ENCODE measurements at regions not wholly inside any gene's neighbourhood (a gene's known extent, or its start where the extent isn't known, plus 50 kb on each side); places are given as distances from the start of the nearest gene placed in this dataset.

DNA sequence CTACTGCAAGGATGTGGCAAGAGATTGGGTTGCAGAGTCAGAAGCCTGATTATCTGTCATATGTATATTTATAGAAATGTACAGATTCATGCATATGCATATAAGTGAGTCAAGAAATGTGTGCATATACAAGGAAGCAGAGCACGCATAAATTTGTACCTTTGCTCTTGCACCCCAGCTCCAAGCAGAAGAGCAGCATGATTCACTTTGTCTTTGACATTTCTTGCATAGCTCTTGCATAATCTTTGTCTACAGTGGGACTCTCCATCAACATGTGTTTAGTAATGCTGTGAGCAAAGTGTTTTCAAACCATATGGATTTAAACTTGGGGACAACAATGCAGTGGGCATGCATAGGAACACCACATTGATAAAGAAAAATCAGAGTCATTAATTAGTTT, 330.7 kb upstream of the DCN start:
- Histone ChIP-seq H3K4me3 (ENCODE audit: control insufficient read depth in 1 of 2, extremely low read depth in 1 of 2, low read length in 1 of 2) (no peak overlapping the region), H3K27me3 (replicated peaks in 1 of 2; ENCODE audit: control insufficient read depth in 2 of 2, extremely low read depth in 1 of 2, insufficient read depth in 2 of 2, low read length in 1 of 2) (no peaks in the 10 kb centered on the region), H3K9me3 (no peaks in the 10 kb centered on the region), H3K4me1 (ENCODE audit: control insufficient read depth in 1 of 2, extremely low read depth in 1 of 2, insufficient read depth in 2 of 2, low read length in 2 of 2) (no peaks in the 10 kb centered on the region), H3K27ac (ENCODE audit: low read length) (no peak overlapping the region), H3K36me3 (ENCODE audit: control insufficient read depth in 2 of 2, extremely low read depth in 1 of 2, insufficient read depth in 1 of 2, low read length in 1 of 2) (no peaks in the 10 kb centered on the region)
- Mint-ChIP-seq H3K4me1 (no peaks in the 10 kb centered on the region), H3K36me3 (no peaks in the 10 kb centered on the region), H3K27ac (no peak overlapping the region), H3K4me3 (no peak overlapping the region), H3K9me3 (no peaks in the 10 kb centered on the region), H3K27me3 (peaks cover 5 to 7% of the 10 kb centered on the region in 2 donors)
- POLR2A ChIA-PET: interaction anchor here in 1 of 2 donors (0.7 kb wide), 1 partner anchor 53 kb away, joined by 3 read pairs; no protein-coding TSS in a partner anchor
- no peak for DNase-seq
- no CpG with 5 or more reads among the region's 1 CpG for WGBS (ENCODE audit: insufficient coverage)
- ATAC-seq (replicated peaks in 1 of 4): no peak
- CTCF ChIA-PET: interaction anchor here in 1 of 2 donors (0.5 kb wide), 1 partner anchor 17 kb away, joined by 4 read pairs; no protein-coding TSS in a partner anchor

DNA sequence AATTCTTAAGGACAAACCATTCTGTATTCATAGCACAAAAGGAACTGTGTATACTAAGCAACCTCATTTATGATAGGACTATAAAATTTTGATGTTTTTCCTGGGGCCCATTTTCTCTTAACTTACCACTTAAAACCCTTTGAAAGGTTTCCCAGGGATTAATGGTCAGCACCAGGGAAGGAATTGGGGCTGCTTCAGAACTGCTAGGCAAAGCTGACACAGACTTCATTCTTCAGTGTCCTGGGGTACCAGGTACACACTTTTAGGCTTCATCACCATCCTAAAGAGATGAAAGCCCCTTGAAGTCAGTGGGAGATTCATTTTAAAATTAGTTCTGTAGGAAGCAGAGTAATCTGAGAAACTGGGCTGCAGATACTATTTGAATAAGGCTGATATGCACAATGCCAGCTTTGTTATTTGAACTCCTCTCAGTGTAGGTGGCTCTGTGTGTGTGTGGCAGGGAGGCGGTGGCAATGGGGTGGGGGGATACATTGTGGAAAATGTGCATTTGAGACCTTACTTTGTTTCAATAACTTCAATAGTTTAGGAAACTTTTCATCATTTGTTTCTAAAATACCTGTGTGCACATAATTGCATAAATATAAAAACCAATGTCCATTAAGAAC, 329.3 kb upstream of the DCN start:
- POLR2A ChIA-PET: no interaction called here
- CTCF ChIA-PET: no interaction called here

DNA sequence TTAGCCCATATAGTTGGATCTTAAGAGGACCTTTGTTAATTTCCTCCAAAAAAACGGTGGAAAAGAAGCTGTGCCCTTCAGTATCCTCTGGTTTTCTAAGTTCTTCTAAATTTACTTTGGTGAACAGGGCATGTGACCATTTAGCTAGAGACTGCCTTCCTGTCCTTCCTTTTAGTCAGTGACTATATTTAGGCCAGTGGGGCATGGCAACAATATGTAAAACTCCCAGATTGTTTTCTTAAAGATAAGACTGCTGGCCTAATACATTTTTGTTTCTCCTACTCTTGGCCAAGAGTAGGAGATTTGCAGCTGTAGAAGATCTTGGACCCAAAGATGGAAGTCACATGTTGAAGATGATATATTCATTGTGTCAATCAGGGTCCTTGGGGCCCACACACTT, 325.1 kb upstream of the DCN start:
- H3K27ac Mint-ChIP-seq: no peak overlapping the region
- no peak overlapping the region for H3K4me3 Mint-ChIP-seq
- WGBS (ENCODE audit: insufficient coverage): 0% methylated on average over 1 of the region's 1 CpG
- H3K36me3 Mint-ChIP-seq: no peaks in the 10 kb centered on the region
- ATAC-seq (replicated peaks in 1 of 4): no peak
- H3K27me3 Mint-ChIP-seq: peaks cover 0 to 4% of the 10 kb centered on the region in 2 donors
- H3K9me3 Mint-ChIP-seq: no peaks in the 10 kb centered on the region
- H3K9me3 ChIP-seq: no peaks in the 10 kb centered on the region
- H3K4me1 ChIP-seq (ENCODE audit: control insufficient read depth in 1 of 2, extremely low read depth in 1 of 2, insufficient read depth in 2 of 2, low read length in 2 of 2): no peaks in the 10 kb centered on the region
- ChIA-PET POLR2A (no interaction called here), CTCF (no interaction called here)
- no peak overlapping the region for H3K4me3 ChIP-seq (ENCODE audit: control insufficient read depth in 1 of 2, extremely low read depth in 1 of 2, low read length in 1 of 2)
- no peak for DNase-seq
- peaks cover 0 to 1% (median 0%) of the 10 kb centered on the region in 3 donors for H3K4me1 Mint-ChIP-seq
- no peaks in the 10 kb centered on the region for H3K36me3 ChIP-seq (ENCODE audit: control insufficient read depth in 2 of 2, extremely low read depth in 1 of 2, insufficient read depth in 1 of 2, low read length in 1 of 2)
- H3K27me3 ChIP-seq (replicated peaks in 1 of 2; ENCODE audit: control insufficient read depth in 2 of 2, extremely low read depth in 1 of 2, insufficient read depth in 2 of 2, low read length in 1 of 2): no peaks in the 10 kb centered on the region
- H3K27ac ChIP-seq (ENCODE audit: low read length): no peak overlapping the region

More for the DNA sequence above, 329.3 kb upstream of the DCN start:
- no peaks in the 10 kb centered on the region for H3K4me1 ChIP-seq (ENCODE audit: control insufficient read depth in 1 of 2, extremely low read depth in 1 of 2, insufficient read depth in 2 of 2, low read length in 2 of 2)
- H3K36me3 ChIP-seq (ENCODE audit: control insufficient read depth in 2 of 2, extremely low read depth in 1 of 2, insufficient read depth in 1 of 2, low read length in 1 of 2): no peaks in the 10 kb centered on the region
- no peak overlapping the region for H3K4me3 Mint-ChIP-seq
- H3K4me1 Mint-ChIP-seq: no peaks in the 10 kb centered on the region
- H3K36me3 Mint-ChIP-seq: no peaks in the 10 kb centered on the region
- no peaks in the 10 kb centered on the region for H3K9me3 ChIP-seq
- no CpG with 5 or more reads among the region's 1 CpG for WGBS (ENCODE audit: insufficient coverage)
- no peaks in the 10 kb centered on the region for H3K9me3 Mint-ChIP-seq
- DNase-seq (no peak), ATAC-seq (replicated peaks in 1 of 4) (no peak)
- no peak overlapping the region for H3K27ac Mint-ChIP-seq
- no peak overlapping the region for H3K27ac ChIP-seq (ENCODE audit: low read length)
- peaks cover 2 to 5% of the 10 kb centered on the region in 2 donors for H3K27me3 Mint-ChIP-seq
- H3K4me3 ChIP-seq (ENCODE audit: control insufficient read depth in 1 of 2, extremely low read depth in 1 of 2, low read length in 1 of 2): no peak overlapping the region
- H3K27me3 ChIP-seq (replicated peaks in 1 of 2; ENCODE audit: control insufficient read depth in 2 of 2, extremely low read depth in 1 of 2, insufficient read depth in 2 of 2, low read length in 1 of 2): no peaks in the 10 kb centered on the region

DNA sequence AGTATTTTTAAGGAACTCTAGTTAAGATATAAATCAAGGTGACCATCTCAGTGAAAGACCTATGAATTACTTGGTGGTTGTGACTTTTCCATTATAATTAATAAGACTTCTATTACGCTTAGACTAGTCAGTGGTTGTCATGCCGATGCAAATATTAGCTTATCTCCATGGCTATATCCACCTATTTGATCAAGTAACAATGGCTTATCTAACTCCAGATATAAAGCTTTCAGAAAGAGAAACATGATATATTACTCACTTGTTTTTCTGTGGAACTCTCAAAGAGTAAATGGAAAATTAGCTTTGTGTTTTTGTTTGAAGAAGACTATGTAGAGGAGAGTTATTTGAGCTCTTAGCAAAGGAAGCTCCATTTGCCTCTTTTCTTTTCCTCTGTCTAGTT, 323.8 kb upstream of the DCN start:
- H3K36me3 Mint-ChIP-seq: no peaks in the 10 kb centered on the region
- no peaks in the 10 kb centered on the region for H3K4me1 ChIP-seq (ENCODE audit: control insufficient read depth in 1 of 2, extremely low read depth in 1 of 2, insufficient read depth in 2 of 2, low read length in 2 of 2)
- no peak overlapping the region for H3K4me3 Mint-ChIP-seq
- H3K9me3 Mint-ChIP-seq: no peaks in the 10 kb centered on the region
- CTCF ChIA-PET: interaction anchor here in 1 of 2 donors (0.8 to 0.9 kb wide), 2 partner anchors 72 to 124 kb away, joined by 3 to 4 read pairs; no protein-coding TSS in a partner anchor
- no peaks in the 10 kb centered on the region for H3K27me3 ChIP-seq (replicated peaks in 1 of 2; ENCODE audit: control insufficient read depth in 2 of 2, extremely low read depth in 1 of 2, insufficient read depth in 2 of 2, low read length in 1 of 2)
- WGBS (ENCODE audit: insufficient coverage): no CpG with 5 or more reads among the region's 2 CpGs
- POLR2A ChIA-PET: interaction anchor here in 1 of 2 donors (0.5 kb wide), 1 partner anchor 626 kb away, joined by 3 read pairs; no protein-coding TSS in a partner anchor
- no peak overlapping the region for H3K27ac ChIP-seq (ENCODE audit: low read length)
- H3K27me3 Mint-ChIP-seq: peaks cover 0 to 5% of the 10 kb centered on the region in 2 donors
- H3K4me3 ChIP-seq (ENCODE audit: control insufficient read depth in 1 of 2, extremely low read depth in 1 of 2, low read length in 1 of 2): no peak overlapping the region
- ATAC-seq (replicated peaks in 1 of 4) (no peak), DNase-seq (no peak)
- peaks cover 0 to 1% (median 0%) of the 10 kb centered on the region in 3 donors for H3K4me1 Mint-ChIP-seq
- H3K9me3 ChIP-seq: no peaks in the 10 kb centered on the region
- no peaks in the 10 kb centered on the region for H3K36me3 ChIP-seq (ENCODE audit: control insufficient read depth in 2 of 2, extremely low read depth in 1 of 2, insufficient read depth in 1 of 2, low read length in 1 of 2)
- no peak overlapping the region for H3K27ac Mint-ChIP-seq

DNA sequence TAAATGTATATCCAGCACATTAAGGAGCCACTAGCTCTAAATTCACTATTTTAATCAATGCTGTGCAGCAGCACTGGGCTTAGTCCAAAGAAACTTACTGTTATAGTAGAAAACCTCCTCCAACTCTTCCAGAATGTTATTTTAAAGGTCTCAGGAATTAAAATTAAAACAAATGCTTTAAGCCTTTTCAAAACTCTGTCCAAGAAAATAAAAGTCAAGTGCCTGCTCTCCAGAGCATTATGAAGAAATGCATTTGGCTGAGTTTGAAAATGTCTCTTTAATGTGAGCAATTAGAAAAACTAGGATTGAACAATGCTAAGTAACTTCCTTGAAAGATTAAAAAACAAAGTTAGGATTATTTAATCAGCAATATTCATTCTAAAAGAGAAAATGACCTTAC, 322.4 kb upstream of the DCN start:
- no peaks in the 10 kb centered on the region for H3K27me3 ChIP-seq (replicated peaks in 1 of 2; ENCODE audit: control insufficient read depth in 2 of 2, extremely low read depth in 1 of 2, insufficient read depth in 2 of 2, low read length in 1 of 2)
- ChIA-PET CTCF (no interaction called here), POLR2A (no interaction called here)
- H3K27ac ChIP-seq (ENCODE audit: low read length): no peak overlapping the region
- no peaks in the 10 kb centered on the region for H3K9me3 ChIP-seq
- DNase-seq: no peak
- H3K4me1 ChIP-seq (ENCODE audit: control insufficient read depth in 1 of 2, extremely low read depth in 1 of 2, insufficient read depth in 2 of 2, low read length in 2 of 2): no peaks in the 10 kb centered on the region
- Mint-ChIP-seq H3K9me3 (no peaks in the 10 kb centered on the region), H3K4me3 (no peak overlapping the region), H3K27ac (no peak overlapping the region), H3K4me1 (peaks cover 0 to 1% (median 0%) of the 10 kb centered on the region in 3 donors), H3K27me3 (peaks cover 0 to 5% of the 10 kb centered on the region in 2 donors), H3K36me3 (no peaks in the 10 kb centered on the region)
- no peaks in the 10 kb centered on the region for H3K36me3 ChIP-seq (ENCODE audit: control insufficient read depth in 2 of 2, extremely low read depth in 1 of 2, insufficient read depth in 1 of 2, low read length in 1 of 2)
- ATAC-seq (replicated peaks in 1 of 4): no peak
- no peak overlapping the region for H3K4me3 ChIP-seq (ENCODE audit: control insufficient read depth in 1 of 2, extremely low read depth in 1 of 2, low read length in 1 of 2)

DNA sequence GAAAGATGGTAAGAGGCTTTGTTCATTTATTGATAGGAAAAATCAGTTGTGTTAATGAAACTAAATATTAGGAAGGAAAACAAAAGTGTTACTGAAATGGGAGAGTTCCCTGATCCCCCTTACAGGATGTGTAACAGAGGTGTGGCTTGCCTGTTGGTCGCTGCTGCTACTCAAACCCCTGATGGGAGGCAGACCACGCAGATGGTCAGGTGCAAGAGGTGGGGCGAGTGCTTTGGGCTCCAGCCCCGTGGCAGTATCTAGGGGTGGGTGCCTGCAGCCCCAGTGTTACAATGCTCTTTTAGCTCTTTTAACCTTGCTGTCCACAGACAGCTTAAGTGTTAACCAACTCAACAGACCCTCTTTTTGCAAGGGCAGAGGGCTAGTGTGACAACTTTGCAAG, 319.6 kb upstream of the DCN start:
- no peaks in the 10 kb centered on the region for H3K36me3 Mint-ChIP-seq
- H3K4me1 Mint-ChIP-seq: peaks cover 0 to 1% (median 0%) of the 10 kb centered on the region in 3 donors
- no peaks in the 10 kb centered on the region for H3K4me1 ChIP-seq (ENCODE audit: control insufficient read depth in 1 of 2, extremely low read depth in 1 of 2, insufficient read depth in 2 of 2, low read length in 2 of 2)
- no peaks in the 10 kb centered on the region for H3K9me3 ChIP-seq
- ChIA-PET POLR2A (interaction anchor here in 1 of 2 donors (0.6 kb wide), 1 partner anchor 622 kb away, joined by 9 read pairs; no protein-coding TSS in a partner anchor), CTCF (interaction anchor here in 1 of 2 donors (0.7 kb wide), 1 partner anchor 1745 kb away, joined by 3 read pairs; no protein-coding TSS in a partner anchor)
- peaks cover 0 to 5% of the 10 kb centered on the region in 2 donors for H3K27me3 Mint-ChIP-seq
- no peak overlapping the region for H3K27ac ChIP-seq (ENCODE audit: low read length)
- H3K4me3 Mint-ChIP-seq: no peak overlapping the region
- DNase-seq: no peak
- H3K27me3 ChIP-seq (replicated peaks in 1 of 2; ENCODE audit: control insufficient read depth in 2 of 2, extremely low read depth in 1 of 2, insufficient read depth in 2 of 2, low read length in 1 of 2): no peaks in the 10 kb centered on the region
- no peak overlapping the region for H3K4me3 ChIP-seq (ENCODE audit: control insufficient read depth in 1 of 2, extremely low read depth in 1 of 2, low read length in 1 of 2)
- WGBS (ENCODE audit: insufficient coverage): 61% methylated on average over 4 of the region's 4 CpGs
- no peak overlapping the region for H3K27ac Mint-ChIP-seq
- no peaks in the 10 kb centered on the region for H3K36me3 ChIP-seq (ENCODE audit: control insufficient read depth in 2 of 2, extremely low read depth in 1 of 2, insufficient read depth in 1 of 2, low read length in 1 of 2)
- ATAC-seq (replicated peaks in 1 of 4): no peak
- no peaks in the 10 kb centered on the region for H3K9me3 Mint-ChIP-seq

All from T-cell (primary cell).